IMR-90 (cell line): ENCODE measurements at regions not wholly inside any gene's neighbourhood (a gene's known extent, or its start where the extent isn't known, plus 50 kb on each side); places are given as distances from the start of the nearest gene placed in this dataset.

Experiments
- CTCF ChIP-seq: conservative IDR thresholded peaks from 2 replicates; pipeline ENCODE4 v1.5.1; 2012; ENCODE audit warnings: mild to moderate bottlenecking, low read depth, low read length, improper control_type of control experiment
- MXI1 ChIP-seq: IDR thresholded peaks from 2 replicates; pipeline ENCODE4 v1.6.1; 2012; ENCODE audit warnings: low read depth, mild to moderate bottlenecking, low read length, moderate library complexity, borderline replicate concordance
- POLR2A ChIP-seq: IDR thresholded peaks from 2 replicates; pipeline ENCODE4 v1.6.1; 2012; ENCODE audit warnings: mild to moderate bottlenecking, low read depth, low read length
- RAD21 ChIP-seq: IDR thresholded peaks from 2 replicates; pipeline ENCODE4 v1.6.1; 2012; ENCODE audit warnings: low read length, improper control_type of control experiment
- RFX5 ChIP-seq: IDR thresholded peaks from 2 replicates; pipeline ENCODE4 v1.8.0; 2012; ENCODE audit warnings: low read depth, mild to moderate bottlenecking, low read length, moderate library complexity
- USF2 ChIP-seq: fragments of 150-350 bp; IDR thresholded peaks from 2 replicates; pipeline ENCODE4 v1.6.1; 2017; ENCODE audit warnings: mild to moderate bottlenecking, antibody characterized with exemption, low read length, low read depth

- TF ChIP-seq CTCF (no peak), RFX5 (no peak), MXI1 (no peak), POLR2A (no peak), RAD21 (no peak), USF2 (no peak)
These were observed 1362.0 kb downstream of the CDH8 start for GRCh38 chr16:60674241-60674640.
